ENCODE measurements at regions not wholly inside any gene's neighbourhood (a gene's known extent, or its start where the extent isn't known, plus 50 kb on each side); places are given as distances from the start of the nearest gene placed in this dataset.

DNA sequence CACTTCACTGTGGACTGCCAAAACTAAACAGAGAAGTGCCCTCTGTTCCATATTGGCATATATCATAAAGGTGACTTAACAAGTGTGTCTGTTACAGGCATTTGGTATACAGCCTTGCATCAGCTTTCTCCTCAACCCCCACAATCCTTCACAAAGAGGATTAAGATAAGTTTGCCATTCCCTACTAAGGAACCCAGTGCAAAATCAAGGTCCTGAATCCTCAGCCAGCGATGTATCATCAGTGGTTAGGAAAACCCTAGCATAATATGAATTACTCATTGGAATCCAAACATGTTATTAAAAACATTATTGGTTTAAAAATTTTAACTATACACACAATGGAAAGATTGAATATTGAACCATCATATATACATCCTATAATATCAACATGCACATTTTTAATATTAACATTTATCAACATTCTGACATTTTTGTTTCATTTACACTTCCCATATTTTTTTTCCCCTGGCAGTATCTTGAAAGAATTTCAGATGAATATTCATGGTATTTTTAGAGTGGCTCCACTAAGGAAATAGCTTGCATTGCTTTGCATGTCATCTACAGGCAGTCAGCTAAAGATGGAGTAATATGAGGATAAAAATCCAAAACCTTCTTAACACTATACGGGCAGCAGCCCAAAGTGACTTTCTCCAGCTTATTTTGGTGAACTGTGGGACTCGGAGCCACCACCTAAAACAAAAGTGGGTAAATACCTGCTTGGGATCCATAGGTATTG lies 215.6 kb upstream of the CHRM2 start:
- intact Hi-C loops (cut with micrococcal nuclease) = loop anchor here (10.0 kb wide), 1 partner anchor 212 kb away; the partner anchor contains the start of gene CHRM2
- Histone ChIP-seq H2BK20ac (ENCODE audit: low read depth, low read length) (no peak overlapping the region), H3K9me1 (ENCODE audit: insufficient read depth, low read length) (no peaks in the 10 kb centered on the region), H4K5ac (ENCODE audit: low read depth, low read length) (no peak overlapping the region), H2AFZ (replicated peaks; ENCODE audit: low read length, poor library complexity) (no peak overlapping the region), H3K14ac (replicated peaks; ENCODE audit: low read depth, low read length) (no peak overlapping the region), H3K36me3 (ENCODE audit: control insufficient read depth, insufficient read depth, low read length) (no peaks in the 10 kb centered on the region), H2AK5ac (ENCODE audit: low read depth, low read length) (no peak overlapping the region), H4K8ac (ENCODE audit: low read depth in 2 of 2, low read length in 2 of 2) (no peak overlapping the region), H3K27me3 (ENCODE audit: control insufficient read depth, insufficient read depth, low read length) (no peaks in the 10 kb centered on the region), H3K4me2 (ENCODE audit: low read depth, low read length) (no peak overlapping the region), H3K23ac (ENCODE audit: low read depth, low read length) (no peak overlapping the region), H3K9me3 (ENCODE audit: control insufficient read depth, insufficient read depth, low read length) (no peaks in the 10 kb centered on the region), H3K27ac (ENCODE audit: insufficient read depth, low read length) (no peak overlapping the region), H3K79me1 (ENCODE audit: low read depth in 1 of 2, low read length in 2 of 2) (no peaks in the 10 kb centered on the region), H3K9ac (ENCODE audit: low read depth, low read length) (no peak overlapping the region), H4K91ac (ENCODE audit: insufficient read depth, low read depth, low read length) (no peak overlapping the region), H2AK9ac (replicated peaks; ENCODE audit: low read depth, low read length, poor library complexity) (no peak overlapping the region), H3K4me1 (ENCODE audit: control insufficient read depth, insufficient read depth, low read length) (no peaks in the 10 kb centered on the region), H4K20me1 (ENCODE audit: insufficient read depth, low read length) (no peaks in the 10 kb centered on the region), H3K56ac (ENCODE audit: extremely low read depth, insufficient read depth, low read length) (no peak overlapping the region), H2BK5ac (ENCODE audit: low read depth, low read length, poor library complexity, severe bottlenecking) (no peak overlapping the region), H3K18ac (ENCODE audit: low read depth, low read length) (no peak overlapping the region), H3K4ac (ENCODE audit: low read depth, low read length) (no peak overlapping the region), H2BK120ac (ENCODE audit: low read depth, low read length) (no peak overlapping the region), H2BK15ac (ENCODE audit: low read depth, low read length) (no peak overlapping the region), H3K4me3 (ENCODE audit: insufficient read depth, low read depth, low read length) (no peak overlapping the region)
- POLR2A ChIA-PET (ENCODE audit: unreplicated experiment) = no interaction called here
- in situ Hi-C loops (cut with MboI; ENCODE audit: low sequenced_read_pairs) = no loop called here
- no peak for TF ChIP-seq FOS (IDR thresholded peaks at IDR 0.05; ENCODE audit: low read depth, low read length)
- no peak for TF ChIP-seq RCOR1 (IDR thresholded peaks at IDR 0.05; ENCODE audit: insufficient replicate concordance, low read length)
- no peak for TF ChIP-seq RAD21 (IDR thresholded peaks at IDR 0.05; ENCODE audit: low read length)
- TF ChIP-seq, protein P1, sequence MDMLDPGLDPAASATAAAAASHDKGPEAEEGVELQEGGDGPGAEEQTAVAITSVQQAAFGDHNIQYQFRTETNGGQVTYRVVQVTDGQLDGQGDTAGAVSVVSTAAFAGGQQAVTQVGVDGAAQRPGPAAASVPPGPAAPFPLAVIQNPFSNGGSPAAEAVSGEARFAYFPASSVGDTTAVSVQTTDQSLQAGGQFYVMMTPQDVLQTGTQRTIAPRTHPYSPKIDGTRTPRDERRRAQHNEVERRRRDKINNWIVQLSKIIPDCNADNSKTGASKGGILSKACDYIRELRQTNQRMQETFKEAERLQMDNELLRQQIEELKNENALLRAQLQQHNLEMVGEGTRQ (IDR thresholded peaks at IDR 0.05; ENCODE audit: low read depth, low read length) = no peak
- no peak for TF ChIP-seq MAZ (IDR thresholded peaks at IDR 0.05; ENCODE audit: borderline replicate concordance, low read depth, low read length)
- TF ChIP-seq SMC3 (IDR thresholded peaks at IDR 0.05; ENCODE audit: low read depth, low read length) = no peak
- no peak for TF ChIP-seq CEBPB (IDR thresholded peaks at IDR 0.05; ENCODE audit: low read depth, low read length)
- TF ChIP-seq NFE2L2 (IDR thresholded peaks at IDR 0.05; ENCODE audit: low read depth, low read length) = no peak
- no peak for TF ChIP-seq RFX5 (IDR thresholded peaks at IDR 0.05; ENCODE audit: low read depth, low read length)
- TF ChIP-seq CHD1 (IDR thresholded peaks at IDR 0.05; ENCODE audit: low read depth, low read length) = no peak
- no peak for TF ChIP-seq POLR2A (IDR thresholded peaks at IDR 0.05; ENCODE audit: low read depth, low read length)
- TF ChIP-seq, protein P2, sequence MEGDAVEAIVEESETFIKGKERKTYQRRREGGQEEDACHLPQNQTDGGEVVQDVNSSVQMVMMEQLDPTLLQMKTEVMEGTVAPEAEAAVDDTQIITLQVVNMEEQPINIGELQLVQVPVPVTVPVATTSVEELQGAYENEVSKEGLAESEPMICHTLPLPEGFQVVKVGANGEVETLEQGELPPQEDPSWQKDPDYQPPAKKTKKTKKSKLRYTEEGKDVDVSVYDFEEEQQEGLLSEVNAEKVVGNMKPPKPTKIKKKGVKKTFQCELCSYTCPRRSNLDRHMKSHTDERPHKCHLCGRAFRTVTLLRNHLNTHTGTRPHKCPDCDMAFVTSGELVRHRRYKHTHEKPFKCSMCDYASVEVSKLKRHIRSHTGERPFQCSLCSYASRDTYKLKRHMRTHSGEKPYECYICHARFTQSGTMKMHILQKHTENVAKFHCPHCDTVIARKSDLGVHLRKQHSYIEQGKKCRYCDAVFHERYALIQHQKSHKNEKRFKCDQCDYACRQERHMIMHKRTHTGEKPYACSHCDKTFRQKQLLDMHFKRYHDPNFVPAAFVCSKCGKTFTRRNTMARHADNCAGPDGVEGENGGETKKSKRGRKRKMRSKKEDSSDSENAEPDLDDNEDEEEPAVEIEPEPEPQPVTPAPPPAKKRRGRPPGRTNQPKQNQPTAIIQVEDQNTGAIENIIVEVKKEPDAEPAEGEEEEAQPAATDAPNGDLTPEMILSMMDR (conservative IDR thresholded peaks at IDR 0.05; ENCODE audit: low read depth, low read length) = no peak
- TF ChIP-seq MXI1 (IDR thresholded peaks at IDR 0.05; ENCODE audit: borderline replicate concordance, low read depth, low read length) = no peak
- TF ChIP-seq, protein P3, sequence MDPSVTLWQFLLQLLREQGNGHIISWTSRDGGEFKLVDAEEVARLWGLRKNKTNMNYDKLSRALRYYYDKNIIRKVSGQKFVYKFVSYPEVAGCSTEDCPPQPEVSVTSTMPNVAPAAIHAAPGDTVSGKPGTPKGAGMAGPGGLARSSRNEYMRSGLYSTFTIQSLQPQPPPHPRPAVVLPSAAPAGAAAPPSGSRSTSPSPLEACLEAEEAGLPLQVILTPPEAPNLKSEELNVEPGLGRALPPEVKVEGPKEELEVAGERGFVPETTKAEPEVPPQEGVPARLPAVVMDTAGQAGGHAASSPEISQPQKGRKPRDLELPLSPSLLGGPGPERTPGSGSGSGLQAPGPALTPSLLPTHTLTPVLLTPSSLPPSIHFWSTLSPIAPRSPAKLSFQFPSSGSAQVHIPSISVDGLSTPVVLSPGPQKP (IDR thresholded peaks at IDR 0.05; ENCODE audit: borderline replicate concordance, low read depth, low read length) = no peak
- TF ChIP-seq BHLHE40 (IDR thresholded peaks at IDR 0.05; ENCODE audit: low read depth, low read length) = no peak
- CTCF ChIA-PET = no interaction called here
- ATAC-seq (ENCODE audit: low read depth) (peak; percentile 36; the same call in 1 of the 2 replicates), DNase-seq (peak; percentile 13)
- WGBS, 2 experiments (ENCODE audit: extremely low coverage in 2 of 2, insufficient read length in 1 of 2) = no CpG with 5 or more reads among the region's 3 CpGs
- no TSS peak for BruUV-seq (replicated peaks)
- dilution Hi-C loops (cut with HindIII; ENCODE audit: low sequenced_read_pairs, unreplicated experiment) = no loop called here
